SIG-M5 treated with dmso at 0.1 percent for 504 hours (cell line): ENCODE measurements at regions not wholly inside any gene's neighbourhood (a gene's known extent, or its start where the extent isn't known, plus 50 kb on each side); places are given as distances from the start of the nearest gene placed in this dataset.

Experiments used
- DNase-seq: peaks from one replicate; lab custom pipeline; 2025; ENCODE audit not compliant: unreplicated experiment; lab: John Stamatoyannopoulos, UW

DNA sequence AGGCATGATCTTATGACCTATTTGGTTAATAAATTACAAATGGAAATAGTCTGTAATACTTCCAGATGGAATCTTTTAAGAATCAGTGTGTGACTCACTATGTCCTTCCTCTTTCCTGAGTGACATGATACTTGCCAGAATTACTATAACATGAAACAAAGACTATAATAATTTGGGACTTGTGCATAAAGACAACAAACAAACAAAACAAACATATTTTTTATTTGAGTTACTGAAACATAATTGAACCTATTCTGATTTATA is 1268.1 kb downstream of the OTOL1 start:
- no peak for DNase-seq

DNA sequence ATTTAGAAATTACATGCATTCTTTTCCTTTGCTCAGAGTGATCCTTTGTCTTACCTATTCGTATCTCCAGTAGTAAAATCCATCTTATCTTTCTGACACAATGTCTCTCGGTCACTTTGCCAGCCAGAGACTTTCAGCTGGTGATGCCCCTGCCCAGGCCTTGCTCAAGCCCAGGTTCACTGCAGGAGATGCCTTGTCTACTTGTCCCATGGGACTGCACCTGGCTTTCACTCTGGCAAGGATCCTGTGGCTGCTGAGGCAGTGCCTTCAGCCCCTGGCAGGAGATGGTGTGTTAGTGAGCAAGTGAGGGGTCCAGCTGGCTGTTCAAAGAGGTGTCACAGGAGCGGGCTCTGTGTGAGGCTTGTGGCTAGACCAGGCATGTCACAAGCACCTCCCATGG is 1268.9 kb downstream of the OTOL1 start:
- no peak for DNase-seq

DNA sequence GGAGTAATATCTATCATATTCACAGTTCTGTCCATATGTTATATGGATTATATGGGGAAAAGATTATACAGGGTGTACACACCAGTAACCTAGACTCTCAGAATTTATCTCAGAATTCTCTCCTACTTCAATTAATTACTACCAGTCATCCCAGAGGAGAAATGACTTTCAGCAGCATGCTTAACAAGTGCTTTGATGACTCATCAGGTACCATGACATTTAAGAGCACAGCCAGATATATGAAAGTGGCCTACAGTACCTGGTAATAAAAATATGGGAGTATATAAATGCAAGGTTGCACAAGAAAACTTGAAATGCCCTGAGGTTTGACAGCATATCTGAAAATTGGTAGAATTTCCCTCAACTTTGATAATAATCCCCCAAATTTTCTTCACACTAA is 1273.0 kb downstream of the OTOL1 start:
- no peak for DNase-seq

DNA sequence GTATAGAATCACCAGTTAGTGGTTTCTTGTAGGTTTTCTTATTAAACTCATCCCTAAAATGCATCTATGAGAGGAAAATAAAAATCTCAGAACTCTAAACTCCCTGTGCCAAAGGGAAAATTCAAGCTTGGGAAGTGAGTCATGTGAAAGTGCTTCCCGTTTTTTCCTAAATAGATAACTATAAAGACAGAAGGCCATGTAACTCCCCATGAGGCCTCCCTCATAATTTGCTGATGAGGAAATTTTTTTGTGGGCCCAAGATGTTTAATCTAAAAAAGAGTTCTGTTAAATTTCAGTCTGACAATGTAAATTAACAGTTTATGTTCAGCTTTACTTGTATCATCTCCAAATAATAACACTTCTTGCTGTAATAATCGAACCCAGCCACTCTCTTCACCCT is 1273.9 kb downstream of the OTOL1 start:
- no peak for DNase-seq

DNA sequence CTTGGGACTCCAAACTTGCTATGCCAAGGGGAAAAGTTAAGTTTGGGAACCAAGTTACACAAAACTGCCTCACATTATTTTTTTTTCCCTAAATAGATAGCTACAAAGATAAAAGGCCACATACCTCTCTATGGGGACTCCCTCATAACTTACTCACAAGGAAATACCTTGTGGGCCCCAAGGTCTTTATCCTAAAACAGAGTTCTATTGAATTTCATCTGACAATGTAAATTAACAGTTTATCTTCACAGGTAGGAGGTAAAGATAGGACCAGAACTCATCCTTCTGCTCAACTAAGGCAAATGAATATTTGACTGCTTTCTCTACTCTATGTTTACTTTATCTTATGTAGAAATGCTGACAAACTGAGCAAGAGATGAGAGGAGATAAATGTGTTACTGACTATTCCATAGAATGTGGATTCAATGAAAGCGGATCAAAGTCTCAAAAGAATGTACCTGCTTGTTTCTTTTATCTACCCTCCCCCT is 1278.0 kb downstream of the OTOL1 start:
- DNase-seq, result no peak

DNA sequence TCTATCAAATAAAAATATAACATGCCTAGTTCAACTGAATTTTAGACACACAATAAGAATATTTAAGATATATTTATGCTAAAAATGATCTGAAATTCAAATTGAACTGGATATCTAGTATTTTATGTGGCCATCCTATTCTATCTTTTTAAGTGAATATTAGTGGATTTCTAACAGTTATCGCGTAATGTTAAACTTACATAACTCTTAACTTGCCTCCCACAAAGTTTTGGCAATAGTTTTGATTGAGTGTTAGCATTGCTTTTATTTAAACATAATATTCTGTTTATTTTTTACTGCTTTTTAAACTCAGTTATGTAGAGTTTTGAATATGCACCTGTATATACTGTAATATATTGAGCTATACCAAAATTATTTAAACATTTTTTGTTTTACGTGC is 1279.5 kb downstream of the OTOL1 start:
- no peak for DNase-seq

DNA sequence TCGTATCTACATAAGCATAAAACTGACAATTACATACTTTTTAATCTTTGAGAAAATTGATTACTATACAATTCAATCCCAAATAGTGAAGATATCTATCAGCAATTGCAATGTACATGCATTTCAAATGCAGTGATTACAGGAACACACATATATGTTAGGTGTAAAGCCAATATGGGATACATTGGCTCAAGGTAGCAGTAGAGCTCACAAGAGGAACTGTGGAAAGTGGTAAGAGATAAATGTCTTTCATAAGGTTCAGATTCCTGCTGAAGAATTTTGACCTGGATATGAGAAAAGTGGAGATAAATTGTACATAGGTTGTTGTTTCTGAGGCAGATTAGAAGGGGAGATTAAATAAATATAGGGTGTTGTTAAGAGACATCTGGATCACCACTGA is 1280.5 kb downstream of the OTOL1 start:
- DNase-seq, result peak; percentile 11

DNA sequence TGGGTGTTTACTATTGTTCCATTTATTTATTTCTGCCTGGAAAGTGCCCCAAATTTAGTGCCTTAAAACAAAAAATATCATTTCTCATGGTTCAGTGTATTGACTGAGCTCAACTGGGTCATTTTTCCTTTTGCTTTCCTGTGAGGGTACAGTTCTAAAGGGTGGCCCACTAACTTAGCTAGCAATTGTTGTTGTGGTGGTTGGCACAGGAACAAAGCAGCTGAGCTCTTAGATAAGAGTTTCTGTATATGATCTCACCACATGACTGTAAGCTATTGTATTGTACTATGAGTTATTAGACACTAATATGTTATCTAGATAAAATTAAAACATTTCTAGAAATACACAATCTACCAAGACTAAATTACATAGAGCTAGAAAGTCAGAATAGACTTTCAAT is 1283.7 kb downstream of the OTOL1 start:
- DNase-seq, result no peak

DNA sequence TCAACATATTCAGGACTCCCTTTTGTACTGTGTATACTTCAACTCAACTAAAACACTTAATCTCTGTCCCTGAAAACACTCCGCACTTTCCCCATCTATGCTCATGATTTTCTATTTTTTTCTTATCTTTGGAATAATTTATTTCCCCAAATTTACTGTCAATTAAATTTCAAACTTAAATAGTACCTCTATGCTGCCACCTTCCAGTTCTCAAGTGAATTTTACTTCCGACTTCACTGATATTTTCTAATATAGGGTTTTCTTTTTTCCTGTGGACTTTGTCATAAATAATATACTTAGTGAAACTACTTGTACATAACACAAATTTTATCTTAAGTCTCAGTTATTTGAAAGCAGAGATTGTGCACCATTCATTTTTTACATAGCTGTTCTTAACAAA is 1303.3 kb downstream of the OTOL1 start:
- no peak for DNase-seq

DNA sequence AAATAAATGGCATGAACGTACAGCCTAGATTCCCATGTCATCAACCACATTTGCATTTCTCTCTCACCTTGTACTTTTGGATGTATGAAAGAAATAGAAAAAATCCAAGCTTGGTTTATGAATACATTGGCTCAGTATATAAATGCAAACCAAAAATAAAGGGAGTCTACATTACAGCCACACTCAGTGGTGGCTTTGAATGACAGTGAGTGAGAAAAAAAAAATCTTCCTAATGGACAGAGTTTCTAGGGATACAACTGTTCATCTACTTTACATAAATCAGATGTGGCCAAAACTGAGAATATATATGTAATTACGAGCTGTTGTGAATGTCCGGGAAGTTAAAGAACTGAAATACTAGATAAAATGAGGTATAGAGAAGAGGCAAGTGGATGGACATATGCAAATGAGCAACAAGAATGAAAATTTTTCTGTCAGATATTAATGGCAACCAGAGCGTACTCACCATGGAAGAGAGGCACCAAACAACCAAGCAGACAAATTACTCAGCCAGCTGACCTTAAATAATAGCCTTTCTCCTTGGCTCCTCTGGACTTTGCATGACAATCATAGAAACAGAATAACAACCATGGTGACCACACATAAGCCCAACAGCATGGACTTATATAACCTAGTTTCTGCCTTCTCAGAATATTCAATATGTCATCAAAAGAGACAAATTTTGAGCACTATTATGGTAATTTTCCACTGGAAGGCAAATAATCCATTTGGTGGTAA is 1305.8 kb downstream of the OTOL1 start:
- DNase-seq, result no peak

DNA sequence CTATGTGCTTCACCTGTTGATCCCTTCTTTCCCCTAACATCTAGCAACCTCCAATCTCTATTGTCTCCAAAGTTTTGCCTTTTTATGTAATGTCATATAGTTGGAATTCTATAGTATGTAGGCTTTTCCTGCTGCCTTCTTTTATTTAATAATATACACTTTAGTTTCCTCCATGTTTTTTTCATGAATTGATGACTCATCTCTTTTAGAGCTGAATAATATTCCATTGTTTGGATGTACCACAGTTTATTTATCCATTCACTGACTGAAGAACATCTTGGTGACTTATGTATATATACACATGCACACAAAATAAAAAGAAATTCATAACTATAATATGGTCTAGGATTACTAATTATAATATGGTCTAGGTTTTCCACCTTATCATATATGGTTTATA is 1314.2 kb downstream of the OTOL1 start:
- DNase-seq, result no peak

DNA sequence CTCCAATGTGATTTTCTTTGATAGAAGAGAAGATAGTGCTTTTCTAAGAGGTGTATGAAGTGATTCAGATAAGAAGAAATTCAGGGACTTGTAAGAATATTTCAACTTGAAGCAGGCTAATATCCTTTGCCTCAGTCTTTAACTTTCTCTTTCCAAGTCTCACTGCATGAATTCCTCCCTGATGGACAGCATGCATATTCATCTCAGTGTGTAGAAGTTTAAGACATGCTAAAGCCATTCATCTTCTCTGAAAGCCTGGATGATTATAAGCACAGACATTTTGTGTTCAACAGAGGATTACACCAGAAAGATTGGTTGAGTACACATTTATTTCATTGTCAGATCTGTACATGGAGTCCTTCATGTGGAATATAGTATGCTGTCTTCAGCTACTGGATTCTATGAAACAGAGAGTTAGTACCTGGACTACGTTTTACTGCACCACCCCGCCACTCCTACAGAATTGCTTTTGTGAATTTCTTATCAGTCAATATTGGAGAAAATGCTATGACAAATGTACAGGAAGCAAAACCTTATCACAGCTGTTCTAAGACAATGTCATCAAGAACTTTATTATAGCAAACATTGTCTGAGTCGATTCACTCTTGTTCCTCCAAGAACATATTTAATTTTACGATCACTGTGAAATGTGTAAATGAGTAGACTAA is 1346.1 kb downstream of the OTOL1 start:
- no peak for DNase-seq

DNA sequence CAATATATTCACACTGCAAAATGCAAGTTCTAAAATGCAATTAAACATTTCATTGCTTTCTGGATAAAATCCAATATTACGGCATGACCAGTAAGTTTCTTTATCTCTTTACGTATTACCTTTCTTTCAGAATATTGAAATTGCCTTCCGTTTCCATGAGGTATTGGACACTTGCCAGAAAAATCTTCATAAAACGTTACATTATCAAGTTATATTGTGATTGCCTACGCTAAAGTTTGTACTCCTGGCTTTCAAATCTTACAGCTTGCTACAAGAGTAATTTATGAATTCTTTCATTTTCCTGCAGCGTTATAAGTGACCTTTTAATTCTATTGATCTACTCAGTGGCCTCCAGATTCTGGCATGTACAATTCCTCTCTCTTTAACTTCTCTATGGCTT is 1349.3 kb downstream of the OTOL1 start:
- no peak for DNase-seq

DNA sequence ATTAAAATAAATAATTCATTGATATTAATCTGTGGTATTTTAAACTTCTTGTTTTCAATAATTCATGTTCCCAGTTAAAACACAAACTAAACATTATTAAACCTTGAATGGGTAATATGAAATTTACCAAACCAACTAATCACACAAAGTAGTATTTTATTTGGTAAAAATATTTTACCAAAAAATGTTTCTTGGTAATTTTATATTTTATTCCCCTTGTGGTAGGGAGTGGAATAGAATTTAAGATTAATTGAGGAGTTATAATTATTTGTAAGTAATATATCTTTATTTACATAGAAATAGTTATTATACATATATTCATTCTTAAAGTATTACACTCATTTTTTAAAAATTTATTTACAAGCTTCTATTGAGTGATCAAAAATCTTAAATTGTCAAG is 1350.9 kb downstream of the OTOL1 start:
- DNase-seq, result no peak

DNA sequence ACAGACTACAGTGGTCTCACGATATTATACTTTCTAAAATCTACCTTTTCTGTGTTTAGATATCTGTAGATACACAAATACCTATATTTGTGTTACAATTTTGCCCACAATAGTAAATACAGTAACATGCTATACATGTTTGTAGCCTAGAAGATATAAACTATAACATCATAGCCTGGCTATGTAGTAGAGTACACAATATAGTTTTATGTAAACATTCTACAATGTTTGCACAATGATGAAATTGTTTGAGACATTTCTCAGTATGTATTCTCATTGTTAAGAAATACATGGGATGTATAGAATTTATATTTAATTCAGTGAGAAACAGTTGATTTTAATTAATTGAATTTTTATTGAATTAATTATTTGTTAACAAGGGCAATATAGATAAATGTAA is 1367.0 kb downstream of the OTOL1 start:
- peak; percentile 3 for DNase-seq

DNA sequence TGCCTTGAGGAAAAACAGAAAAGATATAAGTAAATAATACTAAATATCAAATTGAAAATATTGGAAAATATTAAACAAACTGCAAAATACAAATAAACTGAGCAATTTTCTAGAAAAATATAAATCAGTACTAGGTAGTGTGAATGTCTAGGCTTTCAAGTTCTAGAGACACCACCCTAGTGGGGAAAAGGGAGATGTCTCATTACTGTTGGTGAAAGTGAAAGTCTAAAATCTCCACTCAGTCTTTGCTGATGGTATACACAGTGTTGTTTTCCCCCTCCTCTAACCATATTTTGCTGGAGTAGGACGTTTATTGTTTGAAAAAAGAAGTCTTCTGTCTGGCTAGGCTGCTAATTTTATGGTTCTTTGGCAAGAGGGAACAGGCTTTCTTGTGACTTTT is 1368.9 kb downstream of the OTOL1 start:
- DNase-seq, result peak; percentile 0

DNA sequence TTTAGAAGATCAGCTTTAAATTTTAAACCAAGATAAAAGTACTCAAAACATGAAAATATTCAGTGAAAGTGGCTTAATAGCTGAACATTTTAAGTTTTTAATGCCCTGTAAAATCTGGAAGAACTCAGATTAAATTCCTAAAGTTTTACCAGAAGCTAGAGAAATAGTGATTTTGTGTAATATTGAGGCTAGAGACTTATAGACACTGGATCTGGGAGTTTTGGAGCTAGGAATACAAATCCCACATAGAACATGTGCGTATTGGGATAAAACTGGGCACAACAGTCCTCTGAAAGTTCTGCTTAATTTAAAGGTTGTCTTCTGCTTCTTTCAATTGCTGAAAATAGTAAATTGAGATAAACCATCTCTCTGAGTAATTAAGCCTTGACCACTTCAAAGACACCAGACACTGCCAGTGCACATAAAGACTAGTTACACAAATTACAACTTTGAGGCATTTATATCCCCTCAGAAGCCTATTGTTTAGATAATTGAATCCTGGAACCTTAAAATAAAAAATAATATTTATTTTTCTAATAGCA is 1382.5 kb downstream of the OTOL1 start:
- DNase-seq, result no peak

DNA sequence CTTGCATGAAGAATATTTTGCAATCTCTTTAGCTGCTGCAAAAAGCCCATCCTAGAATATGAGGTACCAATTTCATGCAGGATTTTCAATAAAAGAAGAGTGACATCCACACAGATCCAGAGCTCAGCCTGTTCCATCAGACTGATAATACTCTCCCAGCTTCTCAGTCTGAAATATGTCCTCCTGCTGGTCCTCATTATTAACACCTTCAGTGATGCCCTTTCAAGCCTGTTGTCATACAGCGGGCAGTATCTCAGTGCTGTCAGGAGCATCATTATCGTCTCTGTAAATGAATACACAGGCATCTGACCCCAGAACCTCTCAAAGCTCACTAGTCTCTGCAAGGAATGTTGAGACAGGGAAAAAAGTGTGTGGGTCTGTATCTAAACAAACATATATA is 1387.8 kb downstream of the OTOL1 start:
- DNase-seq, result no peak

DNA sequence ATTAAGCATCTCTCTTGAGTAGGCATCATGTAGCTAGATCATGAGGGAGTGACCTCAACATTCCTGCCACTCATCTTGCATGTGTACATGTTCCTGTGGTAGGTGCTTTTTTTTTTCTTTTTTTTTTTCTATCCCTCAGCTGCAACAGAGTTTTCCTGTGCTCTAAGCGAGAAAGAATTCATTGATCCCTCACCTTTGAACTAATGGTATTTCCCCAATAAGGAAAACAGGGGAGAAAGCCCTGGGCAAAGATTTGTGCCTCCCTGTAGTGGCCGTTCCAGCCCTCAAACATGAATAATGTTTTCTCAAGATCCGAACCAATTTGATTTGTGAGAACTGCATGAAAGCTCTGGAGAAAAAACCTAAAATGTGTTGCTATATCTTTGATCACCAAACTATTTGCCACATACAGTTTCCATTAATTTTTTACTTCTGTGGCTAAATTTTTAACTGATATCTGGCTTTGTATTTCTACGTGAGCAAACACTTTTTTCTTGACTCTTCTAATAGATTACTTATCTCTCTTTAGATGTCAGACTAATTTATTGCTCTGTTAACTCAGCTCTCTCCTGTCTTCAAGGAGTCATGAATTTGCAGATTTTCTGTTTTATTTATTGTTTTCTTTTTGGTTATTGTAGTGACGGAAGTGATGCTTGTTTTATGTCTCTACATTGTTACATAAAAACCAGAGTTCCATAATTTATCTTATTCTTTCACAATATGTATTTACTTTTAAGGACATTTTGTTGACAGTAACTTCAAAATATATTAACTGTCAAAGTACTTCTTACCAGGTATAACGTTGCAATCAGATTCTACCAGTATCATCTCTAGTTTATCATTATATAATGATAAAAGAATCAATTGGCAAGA is 1396.5 kb downstream of the OTOL1 start:
- no peak for DNase-seq

DNA sequence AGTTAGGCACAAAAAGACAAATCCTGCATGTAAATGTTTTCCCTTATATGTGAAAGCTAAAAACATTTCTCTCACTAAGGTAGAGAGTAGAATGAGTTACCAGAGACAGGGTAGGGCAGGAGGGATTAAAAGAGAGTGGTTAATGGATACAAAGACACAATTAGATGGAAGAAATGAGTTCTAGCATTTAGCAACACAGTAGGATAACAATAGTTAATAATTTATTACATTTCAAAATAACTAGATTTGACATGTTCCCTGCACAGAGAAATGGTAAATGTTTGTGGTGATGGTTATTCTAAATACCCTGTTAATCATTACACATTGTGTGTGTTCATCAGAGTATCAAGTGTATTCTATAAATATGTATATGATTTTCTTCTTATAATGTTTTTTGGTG is 1400.7 kb downstream of the OTOL1 start:
- DNase-seq, result no peak

DNA sequence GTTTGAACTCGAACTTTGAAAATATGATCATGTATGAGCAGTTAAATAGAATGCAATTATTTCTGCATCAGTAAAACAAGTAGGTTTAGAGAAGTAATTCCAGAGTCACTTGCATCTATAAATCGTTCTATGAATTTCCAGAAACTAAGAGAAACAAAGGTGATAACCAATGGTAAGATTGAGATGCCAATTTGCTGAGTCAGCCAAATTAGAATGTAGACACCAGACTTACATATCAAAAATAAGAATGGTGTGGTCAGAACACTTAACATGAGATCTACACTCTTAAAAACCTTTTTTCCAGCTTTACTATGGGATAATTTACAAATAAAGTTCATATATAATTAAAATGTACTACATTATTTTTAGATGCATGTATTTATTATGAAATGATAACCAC is 1435.9 kb downstream of the OTOL1 start:
- DNase-seq, result no peak

DNA sequence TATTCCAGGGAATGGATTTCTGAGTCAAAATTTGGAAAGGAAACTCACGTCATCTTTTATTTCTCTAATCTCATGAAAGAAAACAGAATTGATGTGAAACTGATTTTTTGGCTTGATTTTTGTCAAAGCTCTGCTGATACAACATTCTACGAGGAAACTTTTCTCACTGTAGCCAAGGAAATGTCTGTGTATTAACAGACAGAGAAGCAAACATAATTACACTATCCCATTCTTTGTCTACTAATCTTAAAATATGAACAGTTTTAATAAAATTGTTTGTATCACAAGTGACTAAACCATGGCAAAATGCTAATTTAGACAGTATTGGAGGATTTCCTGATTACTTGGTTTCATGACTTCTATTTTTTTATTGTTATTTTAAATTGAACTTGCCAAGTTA is 1437.0 kb downstream of the OTOL1 start:
- DNase-seq, result no peak
